GM12878 (cell line): ENCODE measurements at regions not wholly inside any gene's neighbourhood (a gene's known extent, or its start where the extent isn't known, plus 50 kb on each side); places are given as distances from the start of the nearest gene placed in this dataset.

ENCODE experiments used
- ATAC-seq: fragments of 200-7000 bp; cut with Tn5 transposase; 3 replicates; pipeline ENCODE4 v1.9.1; 2020; ENCODE audit warnings: mild to moderate bottlenecking, moderate library complexity
- BruUV-seq: library from RNA; stranded (reverse); fragments of 400-500 nt; replicated peaks from 2 replicates; lab custom pipeline; 2021; lab: Mats Ljungman, UMichigan
- CTCF ChIA-PET: fragments of 300-600 bp; sonication (Branson Sonifier 250); formaldehyde crosslinking; extraction: SDS; loops from one replicate; lab custom pipeline; 2021; ENCODE audit warnings: inconsistent platforms; lab: Yijun Ruan, JAX
- POLR2A ChIA-PET: fragments of 350-600 bp; formaldehyde crosslinking; extraction: SDS; loops from one replicate; lab custom pipeline; 2021; ENCODE audit warnings: inconsistent platforms; lab: Charles Lee
- RAD21 ChIA-PET: fragments of 300-600 bp; sonication (Branson Sonifier 250); formaldehyde crosslinking; loops from one replicate; lab custom pipeline; 2023; ENCODE audit warnings: antibody characterized with exemption; ENCODE audit not compliant: unreplicated experiment; lab: Charles Lee
- SMC1A ChIA-PET: fragments of 300-600 bp; sonication (Branson Sonifier 250); formaldehyde crosslinking; loops from one replicate; lab custom pipeline; 2023; ENCODE audit not compliant: unreplicated experiment, uncharacterized antibody; lab: Charles Lee
- DNase-seq: peaks from one replicate; pipeline ENCODE4 v3.0.0-alpha.2; 2011; ENCODE audit warnings: low read depth, low spot score
- FAIRE-seq: peaks from 3 replicates; lab custom pipeline; 2011; peaks lifted over from hg19 to GRCh38; lab: Jason Lieb, UNC
- H2AFZ ChIP-seq: 2 replicates; pipeline ENCODE4 v1.6.0; 2011; ENCODE audit warnings: low read depth, low read length, control low read depth; ENCODE audit not compliant: control insufficient read depth
- H3K27ac ChIP-seq: 2 replicates; pipeline ENCODE4 v1.5.1; 2011; ENCODE audit warnings: control low read depth; ENCODE audit not compliant: control insufficient read depth, insufficient read depth
- H3K27me3 ChIP-seq, 2 experiments: replicated peaks in 1 of 2; 2 replicates each; pipeline versions ENCODE4 v1.6.0 to v1.6.1; 2011; ENCODE audit warnings: low read length in 1 of 2; ENCODE audit not compliant: control insufficient read depth in 2 of 2, insufficient read depth in 2 of 2
- H3K36me3 ChIP-seq, 2 experiments: 2 replicates each; pipeline ENCODE4 v1.5.1; 2011; ENCODE audit warnings: low read length in 1 of 2; ENCODE audit not compliant: control insufficient read depth in 2 of 2, insufficient read depth in 2 of 2
- H3K4me1 ChIP-seq: 2 replicates; pipeline ENCODE4 v1.6.1; 2011; ENCODE audit warnings: mild to moderate bottlenecking, low read length, moderate library complexity, mixed read lengths; ENCODE audit not compliant: control insufficient read depth, insufficient read depth
- H3K4me2 ChIP-seq: 2 replicates; pipeline ENCODE4 v1.6.0; 2011; ENCODE audit warnings: control low read depth; ENCODE audit not compliant: control insufficient read depth, insufficient read depth
- H3K4me3 ChIP-seq: fragments of 200-600 bp; sonication (generic); 2 replicates; pipeline ENCODE4 v1.5.1; 2016
- H3K79me2 ChIP-seq: 2 replicates; pipeline ENCODE4 v1.6.0; 2011; ENCODE audit warnings: low read length; ENCODE audit not compliant: control insufficient read depth, insufficient read depth
- H3K9ac ChIP-seq: 2 replicates; pipeline ENCODE4 v1.8.0; 2011; ENCODE audit warnings: low read length, control low read depth, mixed read lengths; ENCODE audit not compliant: control insufficient read depth, insufficient read depth
- H3K9me3 ChIP-seq: replicated peaks from 3 replicates; pipeline ENCODE4 v1.5.1; 2011; ENCODE audit warnings: mild to moderate bottlenecking, low read length; ENCODE audit not compliant: control insufficient read depth, insufficient read depth
- H4K20me1 ChIP-seq: 2 replicates; pipeline ENCODE4 v1.6.0; 2011; ENCODE audit not compliant: control insufficient read depth, insufficient read depth
- DPF2 ChIP-seq: fragments of 450-650 bp; IDR thresholded peaks from 2 replicates; pipeline ENCODE4 v1.6.1; 2017; ENCODE audit warnings: mild to moderate bottlenecking
- ETV6 ChIP-seq, 2 experiments: fragments of 450-650 bp in 1 of 2; IDR thresholded peaks in 1 of 2; conservative IDR thresholded peaks in 1 of 2; 2 replicates each; pipeline ENCODE4 v1.6.1; 2014; ENCODE audit warnings: antibody characterized with exemption in 1 of 2, borderline replicate concordance in 1 of 2, low read depth in 1 of 2, mild to moderate bottlenecking in 1 of 2, moderate library complexity in 1 of 2
- PAX5 ChIP-seq: IDR thresholded peaks from 2 replicates; pipeline ENCODE4 v1.6.1; 2011; ENCODE audit warnings: low read depth, low read length, borderline replicate concordance
- RUNX3 ChIP-seq: IDR thresholded peaks from 2 replicates; pipeline ENCODE4 v1.6.1; 2012; ENCODE audit warnings: low read length, inconsistent platforms
- TCF12 ChIP-seq: IDR thresholded peaks from 2 replicates; pipeline ENCODE4 v1.6.1; 2011; ENCODE audit warnings: low read depth, mild to moderate bottlenecking, low read length
- YBX1 ChIP-seq: fragments of 450-650 bp; IDR thresholded peaks from 2 replicates; pipeline ENCODE4 v1.6.1; 2016; ENCODE audit warnings: antibody characterized with exemption
- WGBS: methylation state at CpG from one replicate; pipeline ENCODE4 v1.1.6; 2016; ENCODE audit warnings: low lambda C conversion rate; ENCODE audit not compliant: insufficient replicate concordance, insufficient coverage; ENCODE audit errors: missing lambda C conversion rate; 5-methylcytosine and 5-hydroxymethylcytosine counted together
- in situ Hi-C: fragments of 300-500 bp; cut with MboI; formaldehyde crosslinking; loops from 9 replicates; pipeline ENCODE4 v1.14.3; 2018; ENCODE audit warnings: mixed read lengths
- intact Hi-C: fragments of 100-400 bp; cut with micrococcal nuclease; formaldehyde crosslinking; loops from one replicate; pipeline ENCODE4 v1.14.2; 2022; ENCODE audit not compliant: unreplicated experiment
- TF ChIP-seq, protein P1 (sequence below): fragments of 450-650 bp; IDR thresholded peaks from 2 replicates; pipeline ENCODE4 v1.6.1; 2017; ENCODE audit warnings: mild to moderate bottlenecking, moderate library complexity
- TF ChIP-seq, protein P2 (sequence below): IDR thresholded peaks from 2 replicates; pipeline ENCODE4 v1.6.1; 2012; ENCODE audit warnings: mild to moderate bottlenecking, low read depth, low read length

DNA sequence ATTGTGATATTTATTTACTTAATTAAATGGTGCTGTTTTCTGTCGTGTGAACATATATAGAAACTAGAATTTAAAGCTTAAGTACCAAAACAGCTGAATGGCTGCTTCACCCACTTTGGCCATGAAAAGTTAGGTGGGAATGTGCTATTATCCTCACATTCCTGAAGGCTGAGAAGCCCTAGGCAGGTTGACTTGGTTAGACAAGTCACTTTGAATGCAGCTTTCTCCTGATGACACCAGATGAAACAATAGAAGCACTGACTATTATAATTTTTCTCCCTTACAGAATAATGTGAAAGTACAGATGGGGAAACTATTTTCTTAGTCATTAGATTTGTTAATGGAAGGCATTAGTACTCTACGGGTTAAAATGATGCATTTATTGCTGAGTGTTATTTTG lies 65.1 kb upstream of the C5orf46 start:
- H3K36me3 ChIP-seq, result no peaks in the 10 kb centered on the region
- intact Hi-C loops (no loop called here), in situ Hi-C loops (no loop called here)
- no peak overlapping the region for H3K4me2 ChIP-seq
- H4K20me1 ChIP-seq, result no peaks in the 10 kb centered on the region
- no peak for FAIRE-seq
- no peak overlapping the region for H2AFZ ChIP-seq
- BruUV-seq, result no TSS peak
- SMC1A ChIA-PET, result no interaction called here
- RAD21 ChIA-PET, result no interaction called here
- no peaks in the 10 kb centered on the region for H3K9me3 ChIP-seq
- no peak overlapping the region for H3K4me3 ChIP-seq
- no peaks in the 10 kb centered on the region for H3K4me1 ChIP-seq
- TF ChIP-seq RUNX3, result no peak
- no peak for TF ChIP-seq DPF2
- no peak for TF ChIP-seq PAX5
- TF ChIP-seq ETV6 (conservative IDR thresholded peaks at IDR 0.05 in 1 of 2, IDR thresholded peaks at IDR 0.05 in 1 of 2; ENCODE audit: borderline replicate concordance in 1 of 2, low read depth in 1 of 2), result no peak
- TF ChIP-seq, protein P1, sequence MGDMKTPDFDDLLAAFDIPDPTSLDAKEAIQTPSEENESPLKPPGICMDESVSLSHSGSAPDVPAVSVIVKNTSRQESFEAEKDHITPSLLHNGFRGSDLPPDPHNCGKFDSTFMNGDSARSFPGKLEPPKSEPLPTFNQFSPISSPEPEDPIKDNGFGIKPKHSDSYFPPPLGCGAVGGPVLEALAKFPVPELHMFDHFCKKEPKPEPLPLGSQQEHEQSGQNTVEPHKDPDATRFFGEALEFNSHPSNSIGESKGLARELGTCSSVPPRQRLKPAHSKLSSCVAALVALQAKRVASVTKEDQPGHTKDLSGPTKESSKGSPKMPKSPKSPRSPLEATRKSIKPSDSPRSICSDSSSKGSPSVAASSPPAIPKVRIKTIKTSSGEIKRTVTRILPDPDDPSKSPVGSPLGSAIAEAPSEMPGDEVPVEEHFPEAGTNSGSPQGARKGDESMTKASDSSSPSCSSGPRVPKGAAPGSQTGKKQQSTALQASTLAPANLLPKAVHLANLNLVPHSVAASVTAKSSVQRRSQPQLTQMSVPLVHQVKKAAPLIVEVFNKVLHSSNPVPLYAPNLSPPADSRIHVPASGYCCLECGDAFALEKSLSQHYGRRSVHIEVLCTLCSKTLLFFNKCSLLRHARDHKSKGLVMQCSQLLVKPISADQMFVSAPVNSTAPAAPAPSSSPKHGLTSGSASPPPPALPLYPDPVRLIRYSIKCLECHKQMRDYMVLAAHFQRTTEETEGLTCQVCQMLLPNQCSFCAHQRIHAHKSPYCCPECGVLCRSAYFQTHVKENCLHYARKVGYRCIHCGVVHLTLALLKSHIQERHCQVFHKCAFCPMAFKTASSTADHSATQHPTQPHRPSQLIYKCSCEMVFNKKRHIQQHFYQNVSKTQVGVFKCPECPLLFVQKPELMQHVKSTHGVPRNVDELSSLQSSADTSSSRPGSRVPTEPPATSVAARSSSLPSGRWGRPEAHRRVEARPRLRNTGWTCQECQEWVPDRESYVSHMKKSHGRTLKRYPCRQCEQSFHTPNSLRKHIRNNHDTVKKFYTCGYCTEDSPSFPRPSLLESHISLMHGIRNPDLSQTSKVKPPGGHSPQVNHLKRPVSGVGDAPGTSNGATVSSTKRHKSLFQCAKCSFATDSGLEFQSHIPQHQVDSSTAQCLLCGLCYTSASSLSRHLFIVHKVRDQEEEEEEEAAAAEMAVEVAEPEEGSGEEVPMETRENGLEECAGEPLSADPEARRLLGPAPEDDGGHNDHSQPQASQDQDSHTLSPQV, result no peak
- TF ChIP-seq, protein P2, sequence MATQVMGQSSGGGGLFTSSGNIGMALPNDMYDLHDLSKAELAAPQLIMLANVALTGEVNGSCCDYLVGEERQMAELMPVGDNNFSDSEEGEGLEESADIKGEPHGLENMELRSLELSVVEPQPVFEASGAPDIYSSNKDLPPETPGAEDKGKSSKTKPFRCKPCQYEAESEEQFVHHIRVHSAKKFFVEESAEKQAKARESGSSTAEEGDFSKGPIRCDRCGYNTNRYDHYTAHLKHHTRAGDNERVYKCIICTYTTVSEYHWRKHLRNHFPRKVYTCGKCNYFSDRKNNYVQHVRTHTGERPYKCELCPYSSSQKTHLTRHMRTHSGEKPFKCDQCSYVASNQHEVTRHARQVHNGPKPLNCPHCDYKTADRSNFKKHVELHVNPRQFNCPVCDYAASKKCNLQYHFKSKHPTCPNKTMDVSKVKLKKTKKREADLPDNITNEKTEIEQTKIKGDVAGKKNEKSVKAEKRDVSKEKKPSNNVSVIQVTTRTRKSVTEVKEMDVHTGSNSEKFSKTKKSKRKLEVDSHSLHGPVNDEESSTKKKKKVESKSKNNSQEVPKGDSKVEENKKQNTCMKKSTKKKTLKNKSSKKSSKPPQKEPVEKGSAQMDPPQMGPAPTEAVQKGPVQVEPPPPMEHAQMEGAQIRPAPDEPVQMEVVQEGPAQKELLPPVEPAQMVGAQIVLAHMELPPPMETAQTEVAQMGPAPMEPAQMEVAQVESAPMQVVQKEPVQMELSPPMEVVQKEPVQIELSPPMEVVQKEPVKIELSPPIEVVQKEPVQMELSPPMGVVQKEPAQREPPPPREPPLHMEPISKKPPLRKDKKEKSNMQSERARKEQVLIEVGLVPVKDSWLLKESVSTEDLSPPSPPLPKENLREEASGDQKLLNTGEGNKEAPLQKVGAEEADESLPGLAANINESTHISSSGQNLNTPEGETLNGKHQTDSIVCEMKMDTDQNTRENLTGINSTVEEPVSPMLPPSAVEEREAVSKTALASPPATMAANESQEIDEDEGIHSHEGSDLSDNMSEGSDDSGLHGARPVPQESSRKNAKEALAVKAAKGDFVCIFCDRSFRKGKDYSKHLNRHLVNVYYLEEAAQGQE, result no peak
- TF ChIP-seq YBX1, result no peak
- TF ChIP-seq TCF12, result no peak
- no peak for ATAC-seq
- DNase-seq, result no peak
- H3K27me3 ChIP-seq, result no peaks in the 10 kb centered on the region
- no peak overlapping the region for H3K27ac ChIP-seq
- WGBS, result 34% methylated on average over 2 of the region's 2 CpGs
- H3K9ac ChIP-seq, result no peak overlapping the region
- CTCF ChIA-PET, result no interaction called here
- H3K79me2 ChIP-seq, result no peaks in the 10 kb centered on the region
- POLR2A ChIA-PET, result no interaction called here
